ENCODE measurements at regions not wholly inside any gene's neighbourhood (a gene's known extent, or its start where the extent isn't known, plus 50 kb on each side); places are given as distances from the start of the nearest gene placed in this dataset.
"Not testable (repeated sequence)": the region's sequence is repeated elsewhere in the genome, so short reads cannot be mapped to it uniquely, and the experiment has no call there.

DNA sequence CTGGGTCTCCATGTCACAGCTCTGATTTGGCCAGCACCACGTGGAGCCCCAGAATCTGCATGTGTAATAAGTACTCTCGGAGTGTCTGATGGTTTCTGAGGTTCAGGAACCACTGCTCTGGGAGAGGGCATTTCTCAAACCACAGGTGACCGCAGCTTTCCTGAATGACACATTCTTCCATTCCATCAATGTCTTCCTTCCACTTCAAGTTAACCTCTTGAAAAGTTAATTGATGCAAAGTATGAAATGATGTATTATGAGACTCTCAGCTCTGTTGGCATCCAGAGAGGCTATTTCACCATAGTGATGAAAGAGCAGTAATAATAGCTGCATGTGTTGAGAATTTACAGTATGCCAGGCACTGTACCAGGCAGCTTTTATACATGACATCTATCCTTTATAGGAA, 61.3 kb upstream of the CRIM1 start:
- H3K36me3 ChIP-seq (replicated peaks; ENCODE audit: low read depth, low read length): no peaks in the 10 kb centered on the region
- no peak overlapping the region for H3K9ac ChIP-seq (ENCODE audit: low read length)
- no peaks in the 10 kb centered on the region for H3K9me3 ChIP-seq (ENCODE audit: insufficient read depth, low read length)
- no peak overlapping the region for H3K4me2 ChIP-seq (ENCODE audit: low read length)
- H3K27ac ChIP-seq (ENCODE audit: low read length): no peak overlapping the region
- no peaks in the 10 kb centered on the region for H4K20me1 ChIP-seq (ENCODE audit: insufficient read depth, low read length)
- H2AFZ ChIP-seq (ENCODE audit: low read depth, low read length): no peak overlapping the region
- no peaks in the 10 kb centered on the region for H3K27me3 ChIP-seq (ENCODE audit: low read depth, low read length)
- H3K4me1 ChIP-seq (ENCODE audit: low read length): no peaks in the 10 kb centered on the region
- no peaks in the 10 kb centered on the region for H3K79me2 ChIP-seq (ENCODE audit: low read length)
- H3K4me3 ChIP-seq (ENCODE audit: low read length): no peak overlapping the region
- TF ChIP-seq EZH2phosphoT487 (IDR thresholded peaks at IDR 0.05; ENCODE audit: low read depth) (no peak), CTCF (IDR thresholded peaks at IDR 0.05; ENCODE audit: low read depth, low read length) (no peak)

GRCh38 chr2:36290306-36290856, 65.2 kb upstream of the CRIM1 start:
- H3K36me3 ChIP-seq (replicated peaks; ENCODE audit: low read depth, low read length): no peaks in the 10 kb centered on the region
- H3K4me3 ChIP-seq (ENCODE audit: low read length): no peak overlapping the region
- no peaks in the 10 kb centered on the region for H3K27me3 ChIP-seq (ENCODE audit: low read depth, low read length)
- no peak overlapping the region for H3K4me2 ChIP-seq (ENCODE audit: low read length)
- H3K9ac ChIP-seq (ENCODE audit: low read length): no peak overlapping the region
- H3K79me2 ChIP-seq (ENCODE audit: low read length): no peaks in the 10 kb centered on the region
- H3K27ac ChIP-seq (ENCODE audit: low read length): no peak overlapping the region
- H2AFZ ChIP-seq (ENCODE audit: low read depth, low read length): no peak overlapping the region
- H3K9me3 ChIP-seq (ENCODE audit: insufficient read depth, low read length): no peaks in the 10 kb centered on the region
- H4K20me1 ChIP-seq (ENCODE audit: insufficient read depth, low read length): no peaks in the 10 kb centered on the region
- TF ChIP-seq CTCF (IDR thresholded peaks at IDR 0.05; ENCODE audit: low read depth, low read length): no peak
- TF ChIP-seq EZH2phosphoT487 (IDR thresholded peaks at IDR 0.05; ENCODE audit: low read depth): no peak
- H3K4me1 ChIP-seq (ENCODE audit: low read length): no peaks in the 10 kb centered on the region

DNA sequence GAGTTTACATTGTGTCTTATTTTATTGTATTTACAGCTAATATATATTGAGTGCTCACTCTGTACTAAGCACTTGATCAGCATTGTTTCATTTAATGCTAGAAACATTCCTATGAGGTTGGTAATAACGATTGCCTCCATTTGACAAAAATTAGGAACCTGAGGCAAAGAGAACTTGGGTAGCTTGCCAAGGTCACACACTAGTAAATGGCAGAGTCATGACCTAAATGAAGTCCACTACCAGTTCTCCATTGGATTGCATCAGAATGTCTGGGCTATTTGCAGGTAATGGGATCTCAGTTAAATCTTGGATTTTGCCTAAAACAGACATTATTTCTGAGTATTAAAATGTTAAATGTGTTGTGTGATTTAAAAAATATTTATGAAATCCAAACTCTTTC, 65.8 kb upstream of the CRIM1 start:
- H3K27me3 ChIP-seq (ENCODE audit: low read depth, low read length): no peaks in the 10 kb centered on the region
- H3K9me3 ChIP-seq (ENCODE audit: insufficient read depth, low read length): no peaks in the 10 kb centered on the region
- H4K20me1 ChIP-seq (ENCODE audit: insufficient read depth, low read length): no peaks in the 10 kb centered on the region
- H3K4me3 ChIP-seq (ENCODE audit: low read length): no peak overlapping the region
- H3K27ac ChIP-seq (ENCODE audit: low read length): no peak overlapping the region
- H3K4me1 ChIP-seq (ENCODE audit: low read length): no peaks in the 10 kb centered on the region
- H3K4me2 ChIP-seq (ENCODE audit: low read length): no peak overlapping the region
- H3K79me2 ChIP-seq (ENCODE audit: low read length): no peaks in the 10 kb centered on the region
- no peaks in the 10 kb centered on the region for H3K36me3 ChIP-seq (replicated peaks; ENCODE audit: low read depth, low read length)
- no peak overlapping the region for H3K9ac ChIP-seq (ENCODE audit: low read length)
- H2AFZ ChIP-seq (ENCODE audit: low read depth, low read length): no peak overlapping the region
- no peak for TF ChIP-seq EZH2phosphoT487 (IDR thresholded peaks at IDR 0.05; ENCODE audit: low read depth)
- no peak for TF ChIP-seq CTCF (IDR thresholded peaks at IDR 0.05; ENCODE audit: low read depth, low read length)

GRCh38 chr2:36287363-36288275, 68.0 kb upstream of the CRIM1 start:
- Histone ChIP-seq H3K4me3 (ENCODE audit: low read length) (no peak overlapping the region), H4K20me1 (ENCODE audit: insufficient read depth, low read length) (no peaks in the 10 kb centered on the region), H3K27me3 (ENCODE audit: low read depth, low read length) (no peaks in the 10 kb centered on the region), H3K9ac (ENCODE audit: low read length) (no peak overlapping the region), H3K4me2 (ENCODE audit: low read length) (no peak overlapping the region), H3K9me3 (ENCODE audit: insufficient read depth, low read length) (no peaks in the 10 kb centered on the region), H3K27ac (ENCODE audit: low read length) (no peak overlapping the region), H3K4me1 (ENCODE audit: low read length) (no peaks in the 10 kb centered on the region), H2AFZ (ENCODE audit: low read depth, low read length) (no peak overlapping the region), H3K79me2 (ENCODE audit: low read length) (no peaks in the 10 kb centered on the region), H3K36me3 (replicated peaks; ENCODE audit: low read depth, low read length) (no peaks in the 10 kb centered on the region)
- no peak for TF ChIP-seq EZH2phosphoT487 (IDR thresholded peaks at IDR 0.05; ENCODE audit: low read depth)
- no peak for TF ChIP-seq CTCF (IDR thresholded peaks at IDR 0.05; ENCODE audit: low read depth, low read length)

GRCh38 chr2:36279506-36279905, 76.1 kb upstream of the CRIM1 start:
- not testable (repeated sequence) for H4K20me1 ChIP-seq (ENCODE audit: insufficient read depth, low read length); H3K79me2 ChIP-seq (ENCODE audit: low read length); H3K36me3 ChIP-seq (replicated peaks; ENCODE audit: low read depth, low read length); H3K27ac ChIP-seq (ENCODE audit: low read length); H2AFZ ChIP-seq (ENCODE audit: low read depth, low read length); H3K4me2 ChIP-seq (ENCODE audit: low read length); H3K4me1 ChIP-seq (ENCODE audit: low read length); H3K4me3 ChIP-seq (ENCODE audit: low read length); H3K9ac ChIP-seq (ENCODE audit: low read length); H3K9me3 ChIP-seq (ENCODE audit: insufficient read depth, low read length); H3K27me3 ChIP-seq (ENCODE audit: low read depth, low read length)

Data from OCI-LY3 (cell line).